Immature natural killer cell (primary cell): ENCODE measurements at regions not wholly inside any gene's neighbourhood (a gene's known extent, or its start where the extent isn't known, plus 50 kb on each side); places are given as distances from the start of the nearest gene placed in this dataset.
A peak's percentile ranks its signal among the peaks of the same experiment; 100 is the strongest.
"Not testable (repeated sequence)": the region's sequence is repeated elsewhere in the genome, so short reads cannot be mapped to it uniquely, and the experiment has no call there.

ENCODE experiments used
- DNase-seq, 3 donors: peaks; one replicate each; pipeline ENCODE4 v3.0.0; 2022; ENCODE audit warnings: mixed read lengths in 1 of 3
- H3K27ac Mint-ChIP-seq, 6 donors: one replicate each; pipeline ENCODE4 v1.8.0; 2020; ENCODE audit warnings: mixed read lengths in 6 of 6, mild to moderate bottlenecking in 5 of 6, inconsistent platforms in 4 of 6, moderate library complexity in 3 of 6
- H3K27me3 Mint-ChIP-seq, 3 donors: one replicate each; pipeline ENCODE4 v1.8.0; 2020 to 2021; ENCODE audit warnings: low read depth in 3 of 3, mild to moderate bottlenecking in 3 of 3, mixed read lengths in 3 of 3, moderate library complexity in 3 of 3, inconsistent platforms in 1 of 3
- H3K36me3 Mint-ChIP-seq, 3 donors: one replicate each; pipeline ENCODE4 v1.8.0; 2020; ENCODE audit warnings: mixed read lengths in 3 of 3, inconsistent platforms in 2 of 3, mild to moderate bottlenecking in 2 of 3
- H3K4me1 Mint-ChIP-seq, 2 donors: one replicate each; pipeline ENCODE4 v1.8.0; 2020; ENCODE audit warnings: inconsistent platforms in 2 of 2, mild to moderate bottlenecking in 2 of 2, mixed read lengths in 2 of 2, moderate library complexity in 1 of 2
- H3K4me3 Mint-ChIP-seq, 5 donors: one replicate each; pipeline ENCODE4 v1.8.0; 2020; ENCODE audit warnings: mild to moderate bottlenecking in 5 of 5, mixed read lengths in 5 of 5, inconsistent platforms in 3 of 5, moderate library complexity in 3 of 5
- H3K9me3 Mint-ChIP-seq, 6 donors: one replicate each; pipeline ENCODE4 v1.8.0; 2020; ENCODE audit warnings: mild to moderate bottlenecking in 6 of 6, mixed read lengths in 6 of 6, inconsistent platforms in 4 of 6, moderate library complexity in 3 of 6

GRCh38 chr3:194054961-194055360, 81.0 kb upstream of the HES1 start:
- Mint-ChIP-seq H3K4me3 (no peak overlapping the region), H3K4me1 (peaks cover 7% of the 10 kb centered on the region in 2 donors), H3K27me3 (peaks cover 0 to 20% (median 3%) of the 10 kb centered on the region in 3 donors), H3K27ac (no peak overlapping the region), H3K9me3 (peaks cover 3 to 20% (median 13%) of the 10 kb centered on the region in 6 donors), H3K36me3 (peaks cover 0 to 10% (median 2%) of the 10 kb centered on the region in 3 donors)
- DNase-seq: no peak

GRCh38 chr3:194056323-194056722, 79.6 kb upstream of the HES1 start:
- H3K4me3 Mint-ChIP-seq, H3K27ac Mint-ChIP-seq: not testable (repeated sequence)
- H3K27me3 Mint-ChIP-seq: peaks cover 0 to 20% (median 4%) of the 10 kb centered on the region in 3 donors

GRCh38 chr3:194056731-194057415, 79.1 kb upstream of the HES1 start:
- peaks cover 0 to 2% (median 0%) of the 10 kb centered on the region in 3 donors for H3K36me3 Mint-ChIP-seq
- H3K27me3 Mint-ChIP-seq: peaks cover 0 to 19% (median 6%) of the 10 kb centered on the region in 3 donors
- DNase-seq: no peak
- H3K9me3 Mint-ChIP-seq: peaks cover 0 to 3% (median 1%) of the 10 kb centered on the region in 6 donors
- peaks cover 7% of the 10 kb centered on the region in 2 donors for H3K4me1 Mint-ChIP-seq
- no peak overlapping the region for H3K4me3 Mint-ChIP-seq
- H3K27ac Mint-ChIP-seq: no peak overlapping the region

More at GRCh38 chr3:194056323-194056722, 79.6 kb upstream of the HES1 start:
- H3K9me3 Mint-ChIP-seq, H3K4me1 Mint-ChIP-seq, DNase-seq, H3K36me3 Mint-ChIP-seq: not testable (repeated sequence)

- Mint-ChIP-seq H3K27me3 (peaks cover 0 to 15% (median 6%) of the 10 kb centered on the region in 3 donors), H3K4me3 (peak overlapping the region in 4 of 5 donors; percentile 38 to 64 (median 62)), H3K27ac (no peak overlapping the region), H3K9me3 (no peaks in the 10 kb centered on the region), H3K36me3 (no peaks in the 10 kb centered on the region), H3K4me1 (peaks cover 7% of the 10 kb centered on the region in 2 donors)
- DNase-seq: no peak
These were observed 78.3 kb upstream of the HES1 start for GRCh38 chr3:194057570-194058188.

GRCh38 chr3:194058189-194058571, 77.8 kb upstream of the HES1 start:
- H3K27me3 Mint-ChIP-seq: peaks cover 0 to 15% (median 6%) of the 10 kb centered on the region in 3 donors

GRCh38 chr3:194058753-194059152, 77.2 kb upstream of the HES1 start:
- Mint-ChIP-seq H3K4me1 (peaks cover 7% of the 10 kb centered on the region in 2 donors), H3K27ac (no peak overlapping the region), H3K36me3 (no peaks in the 10 kb centered on the region), H3K9me3 (no peaks in the 10 kb centered on the region), H3K27me3 (peaks cover 0 to 15% (median 6%) of the 10 kb centered on the region in 3 donors), H3K4me3 (peak overlapping the region in 1 of 5 donors; percentile 17)
- DNase-seq: no peak

More at GRCh38 chr3:194058189-194058571, 77.8 kb upstream of the HES1 start:
- no peaks in the 10 kb centered on the region for H3K9me3 Mint-ChIP-seq
- H3K4me1 Mint-ChIP-seq: peaks cover 7% of the 10 kb centered on the region in 2 donors
- no peak for DNase-seq
- H3K4me3 Mint-ChIP-seq: peak overlapping the region in 4 of 5 donors; percentile 38 to 64 (median 62)
- no peaks in the 10 kb centered on the region for H3K36me3 Mint-ChIP-seq
- H3K27ac Mint-ChIP-seq: no peak overlapping the region

- Mint-ChIP-seq H3K27ac (no peak overlapping the region), H3K27me3 (peaks cover 2 to 16% (median 2%) of the 10 kb centered on the region in 3 donors), H3K4me1 (peaks cover 7% of the 10 kb centered on the region in 2 donors), H3K9me3 (no peaks in the 10 kb centered on the region), H3K4me3 (no peak overlapping the region), H3K36me3 (no peaks in the 10 kb centered on the region)
- DNase-seq: no peak
These were observed 74.4 kb upstream of the HES1 start for GRCh38 chr3:194061421-194062030.

GRCh38 chr3:194062830-194063229, 73.1 kb upstream of the HES1 start:
- H3K4me3 Mint-ChIP-seq: no peak overlapping the region
- no peak for DNase-seq
- H3K27ac Mint-ChIP-seq: no peak overlapping the region
- H3K27me3 Mint-ChIP-seq: peaks cover 2 to 8% (median 5%) of the 10 kb centered on the region in 3 donors
- peaks cover 3 to 4% of the 10 kb centered on the region in 2 donors for H3K4me1 Mint-ChIP-seq
- no peaks in the 10 kb centered on the region for H3K36me3 Mint-ChIP-seq
- H3K9me3 Mint-ChIP-seq: no peaks in the 10 kb centered on the region

GRCh38 chr3:194064380-194065332, 71.3 kb upstream of the HES1 start:
- peaks cover under 1 to 2% of the 10 kb centered on the region in 2 donors for H3K4me1 Mint-ChIP-seq
- no peaks in the 10 kb centered on the region for H3K36me3 Mint-ChIP-seq
- no peak overlapping the region for H3K27ac Mint-ChIP-seq
- no peak overlapping the region for H3K4me3 Mint-ChIP-seq
- H3K27me3 Mint-ChIP-seq: peaks cover 5 to 9% (median 5%) of the 10 kb centered on the region in 3 donors
- no peaks in the 10 kb centered on the region for H3K9me3 Mint-ChIP-seq
- no peak for DNase-seq

- H3K27ac Mint-ChIP-seq, H3K36me3 Mint-ChIP-seq, H3K9me3 Mint-ChIP-seq, DNase-seq, H3K4me3 Mint-ChIP-seq: not testable (repeated sequence)
- Mint-ChIP-seq H3K27me3 (peaks cover 3 to 18% (median 13%) of the 10 kb centered on the region in 3 donors), H3K4me1 (peaks cover 9 to 11% of the 10 kb centered on the region in 2 donors)
These were observed 68.6 kb upstream of the HES1 start for GRCh38 chr3:194067327-194067726.

- Mint-ChIP-seq H3K4me1 (peaks cover 9 to 11% of the 10 kb centered on the region in 2 donors), H3K9me3 (peaks cover 0 to under 1% (median 0%) of the 10 kb centered on the region in 6 donors), H3K4me3 (no peak overlapping the region), H3K27me3 (peaks cover 3 to 19% (median 15%) of the 10 kb centered on the region in 3 donors), H3K27ac (peak overlapping the region in 1 of 6 donors; percentile 0), H3K36me3 (peaks cover 0 to 3% (median 0%) of the 10 kb centered on the region in 3 donors)
- DNase-seq: no peak
These were observed 68.0 kb upstream of the HES1 start for GRCh38 chr3:194067949-194068362.

- H3K4me1 Mint-ChIP-seq: peaks cover 9 to 11% of the 10 kb centered on the region in 2 donors
- H3K9me3 Mint-ChIP-seq: peaks cover 0 to 2% (median 0%) of the 10 kb centered on the region in 6 donors
- peaks cover 0 to 3% (median 0%) of the 10 kb centered on the region in 3 donors for H3K36me3 Mint-ChIP-seq
- peaks cover 3 to 21% (median 17%) of the 10 kb centered on the region in 3 donors for H3K27me3 Mint-ChIP-seq
- H3K4me3 Mint-ChIP-seq: peak overlapping the region; percentile 71 to 77 (median 74)
- DNase-seq: no peak
- peak overlapping the region in 3 of 6 donors; percentile 34 to 73 (median 48) for H3K27ac Mint-ChIP-seq
These were observed 66.3 kb upstream of the HES1 start for GRCh38 chr3:194069421-194070219.
